A549 (cell line): ENCODE measurements at regions not wholly inside any gene's neighbourhood (a gene's known extent, or its start where the extent isn't known, plus 50 kb on each side); places are given as distances from the start of the nearest gene placed in this dataset.

Source experiments
- CHD2 ChIP-seq: fragments of 150-350 bp; IDR thresholded peaks from 2 replicates; pipeline ENCODE4 v1.6.1; 2014; ENCODE audit warnings: low read length; ENCODE audit not compliant: partially characterized antibody
- CTCF ChIP-seq: fragments of >200 bp; sonication (Bioruptor Twin); formaldehyde crosslinking; IDR thresholded peaks from 3 replicates; pipeline ENCODE4 v1.5.1; 2016
- HDAC2 ChIP-seq: fragments of 200-600 bp; sonication (generic); IDR thresholded peaks from 2 replicates; pipeline ENCODE4 v1.6.1; 2016
- POLR2A ChIP-seq: IDR thresholded peaks from 2 replicates; pipeline ENCODE4 v1.6.1; 2012; ENCODE audit warnings: mild to moderate bottlenecking, low read length
- SMC3 ChIP-seq: fragments of >200 bp; sonication (Bioruptor Twin); formaldehyde crosslinking; IDR thresholded peaks from 3 replicates; pipeline ENCODE4 v1.6.1; 2018; ENCODE audit warnings: inconsistent platforms
- SREBF2 ChIP-seq: fragments of 450-650 bp; IDR thresholded peaks from 2 replicates; pipeline ENCODE4 v1.6.1; 2014; ENCODE audit warnings: mild to moderate bottlenecking, moderate library complexity

GRCh38 chr2:66926594-66927112 is 470.5 kb upstream of the ETAA1 start:
- TF ChIP-seq CTCF: no peak
- no peak for TF ChIP-seq SREBF2
- no peak for TF ChIP-seq CHD2
- TF ChIP-seq SMC3: no peak
- no peak for TF ChIP-seq HDAC2
- TF ChIP-seq POLR2A: no peak
